Stimulated activated effector memory CD8-positive, alpha-beta T cell treated with anti-CD3 and anti-CD28 coated beads, Interleukin-12 subunit alpha, Interleukin-12 subunit beta, amount 100 ng/mL, for 72 hours (primary cell): ENCODE measurements at regions not wholly inside any gene's neighbourhood (a gene's known extent, or its start where the extent isn't known, plus 50 kb on each side); places are given as distances from the start of the nearest gene placed in this dataset.
A peak's percentile ranks its signal among the peaks of the same experiment; 100 is the strongest.

Source experiments
- ATAC-seq: fragments of 150-1000 bp; cut with Tn5 transposase; 2 replicates; pipeline ENCODE4 v1.10.0; 2021
- DNase-seq, 2 donors: peaks; one replicate each; pipeline ENCODE4 v3.0.0; 2021 to 2022; ENCODE audit warnings: low spot score in 2 of 2
- H3K27ac Mint-ChIP-seq: one replicate; pipeline ENCODE4 v1.8.0; 2022; ENCODE audit warnings: mild to moderate bottlenecking, mixed read lengths
- H3K36me3 Mint-ChIP-seq: one replicate; pipeline ENCODE4 v1.8.0; 2022; ENCODE audit warnings: mild to moderate bottlenecking, mixed read lengths
- H3K4me1 Mint-ChIP-seq: one replicate; pipeline ENCODE4 v1.8.0; 2022; ENCODE audit warnings: mixed read lengths
- H3K4me3 Mint-ChIP-seq: one replicate; pipeline ENCODE4 v1.8.0; 2022; ENCODE audit warnings: mild to moderate bottlenecking, mixed read lengths
- H3K9me3 Mint-ChIP-seq: one replicate; pipeline ENCODE4 v1.8.0; 2022; ENCODE audit warnings: mixed read lengths

- Mint-ChIP-seq H3K36me3 (no peaks in the 10 kb centered on the region), H3K4me1 (no peaks in the 10 kb centered on the region), H3K4me3 (no peak overlapping the region), H3K27ac (no peak overlapping the region), H3K9me3 (peaks cover 5% of the 10 kb centered on the region)
- ATAC-seq (no peak), DNase-seq (no peak)
Measured at GRCh38 chr5:106757672-106758071, 913.1 kb downstream of the EFNA5 start.

DNA sequence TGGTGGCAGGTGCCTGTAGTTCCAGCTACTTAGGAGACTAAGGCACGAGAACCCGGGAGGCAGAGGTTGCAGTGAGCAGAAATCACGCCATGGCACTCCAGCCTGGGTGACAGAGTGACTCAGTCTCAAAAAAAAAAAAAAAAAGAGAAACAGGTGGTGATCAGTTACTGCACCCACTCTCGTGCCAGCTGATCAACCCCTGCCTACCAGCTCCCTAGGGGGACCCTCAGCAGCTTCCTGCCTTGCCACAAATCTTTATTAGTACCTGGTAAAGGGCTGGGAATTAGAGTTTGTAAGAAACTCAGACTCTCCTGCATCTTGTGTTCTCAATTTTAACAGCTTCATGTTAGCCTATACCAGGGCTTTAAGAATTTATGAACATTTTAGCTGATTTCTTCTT is 914.9 kb downstream of the EFNA5 start:
- H3K4me3 Mint-ChIP-seq = no peak overlapping the region
- H3K4me1 Mint-ChIP-seq = no peaks in the 10 kb centered on the region
- H3K36me3 Mint-ChIP-seq = no peaks in the 10 kb centered on the region
- no peak for ATAC-seq
- no peak overlapping the region for H3K27ac Mint-ChIP-seq
- H3K9me3 Mint-ChIP-seq = no peaks in the 10 kb centered on the region
- no peak for DNase-seq

GRCh38 chr5:106755066-106755465 is 915.7 kb downstream of the EFNA5 start:
- no peak for ATAC-seq
- no peaks in the 10 kb centered on the region for H3K4me1 Mint-ChIP-seq

GRCh38 chr5:106749826-106750225 is 920.9 kb downstream of the EFNA5 start:
- H3K4me1 Mint-ChIP-seq = no peaks in the 10 kb centered on the region
- H3K9me3 Mint-ChIP-seq = peaks cover 5% of the 10 kb centered on the region
- no peaks in the 10 kb centered on the region for H3K36me3 Mint-ChIP-seq
- no peak overlapping the region for H3K27ac Mint-ChIP-seq
- no peak for ATAC-seq
- H3K4me3 Mint-ChIP-seq = no peak overlapping the region
- DNase-seq = no peak

More at GRCh38 chr5:106755066-106755465, 915.7 kb downstream of the EFNA5 start:
- Mint-ChIP-seq H3K4me3 (no peak overlapping the region), H3K27ac (no peak overlapping the region), H3K36me3 (no peaks in the 10 kb centered on the region), H3K9me3 (no peaks in the 10 kb centered on the region)
- DNase-seq = no peak

- DNase-seq (no peak), ATAC-seq (no peak)
- no peaks in the 10 kb centered on the region for H3K36me3 Mint-ChIP-seq
- no peak overlapping the region for H3K4me3 Mint-ChIP-seq
- H3K9me3 Mint-ChIP-seq = peaks cover 10% of the 10 kb centered on the region
- H3K27ac Mint-ChIP-seq = no peak overlapping the region
- no peaks in the 10 kb centered on the region for H3K4me1 Mint-ChIP-seq
Measured at GRCh38 chr5:106739127-106739526, 931.6 kb downstream of the EFNA5 start.

- Mint-ChIP-seq H3K27ac (no peak overlapping the region), H3K4me1 (no peaks in the 10 kb centered on the region), H3K9me3 (peaks cover 16% of the 10 kb centered on the region), H3K4me3 (no peak overlapping the region), H3K36me3 (no peaks in the 10 kb centered on the region)
- ATAC-seq (no peak), DNase-seq (no peak)
Measured at GRCh38 chr5:106737111-106737510, 933.6 kb downstream of the EFNA5 start.

DNA sequence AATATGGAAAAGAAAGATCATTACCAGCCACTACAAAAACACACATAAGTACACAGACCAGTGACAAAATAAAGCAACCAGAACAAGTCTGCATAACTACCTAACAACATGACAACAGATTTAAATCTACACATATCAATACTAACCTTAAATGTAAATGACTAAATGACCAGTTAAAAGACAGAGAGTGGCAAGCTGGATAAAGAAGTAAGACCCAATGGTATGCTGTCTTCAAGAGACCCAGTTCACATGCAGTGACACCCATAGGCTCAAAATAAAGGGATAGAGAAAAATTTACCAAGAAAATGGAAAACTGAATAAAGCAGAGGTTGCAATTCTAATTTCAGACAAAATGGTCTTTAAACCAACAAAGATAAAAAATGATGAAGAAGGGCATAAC is 938.1 kb downstream of the EFNA5 start:
- H3K4me1 Mint-ChIP-seq = no peaks in the 10 kb centered on the region
- H3K9me3 Mint-ChIP-seq = peaks cover 25% of the 10 kb centered on the region
- no peak for DNase-seq
- no peak overlapping the region for H3K4me3 Mint-ChIP-seq
- no peak overlapping the region for H3K27ac Mint-ChIP-seq
- no peak for ATAC-seq
- no peaks in the 10 kb centered on the region for H3K36me3 Mint-ChIP-seq

DNA sequence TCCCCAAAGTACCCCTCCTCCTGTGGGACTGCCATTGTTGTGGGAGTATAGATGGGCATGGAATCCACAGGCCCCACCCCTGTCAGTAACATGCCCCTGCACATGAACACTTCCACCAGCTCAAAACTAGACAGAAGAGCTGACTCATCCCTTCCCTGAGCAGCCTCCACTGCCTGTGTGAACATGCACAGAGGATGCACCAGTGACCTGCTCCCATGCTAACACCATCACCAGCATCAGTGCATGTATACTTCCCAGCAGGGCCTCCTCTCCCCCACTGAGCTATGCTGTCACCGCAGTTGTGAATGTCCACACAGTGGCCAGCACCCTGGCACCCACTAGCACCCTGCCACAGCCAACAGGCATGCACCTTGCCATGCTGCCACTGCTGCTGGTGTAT is 939.8 kb downstream of the EFNA5 start:
- Mint-ChIP-seq H3K9me3 (peaks cover 25% of the 10 kb centered on the region), H3K4me1 (no peaks in the 10 kb centered on the region), H3K4me3 (no peak overlapping the region), H3K36me3 (no peaks in the 10 kb centered on the region), H3K27ac (no peak overlapping the region)
- ATAC-seq (peak; percentile 21), DNase-seq (no peak)

DNA sequence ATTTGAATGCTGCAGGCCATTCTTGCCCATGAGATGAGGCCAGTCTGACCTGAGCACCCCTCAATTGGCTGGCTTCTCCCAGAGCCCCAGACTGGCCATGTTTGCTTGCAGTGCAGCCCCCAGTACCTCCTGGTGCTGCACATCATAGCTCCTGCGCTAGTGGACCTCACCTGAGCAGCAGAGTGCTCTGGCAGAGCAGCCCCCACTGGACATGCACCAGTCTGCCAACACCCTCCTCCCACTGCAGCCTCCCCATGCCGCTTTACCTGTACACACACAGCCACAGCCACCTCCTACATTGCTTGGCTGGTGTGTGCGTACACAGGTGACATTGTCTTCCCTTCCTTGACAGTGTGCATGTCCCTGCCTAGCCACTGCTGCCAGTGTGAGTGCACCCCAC is 940.2 kb downstream of the EFNA5 start:
- H3K4me3 Mint-ChIP-seq = no peak overlapping the region
- peak; percentile 37 for ATAC-seq
- H3K9me3 Mint-ChIP-seq = peaks cover 24% of the 10 kb centered on the region
- H3K4me1 Mint-ChIP-seq = no peaks in the 10 kb centered on the region
- H3K27ac Mint-ChIP-seq = no peak overlapping the region
- no peak for DNase-seq
- H3K36me3 Mint-ChIP-seq = no peaks in the 10 kb centered on the region

GRCh38 chr5:106728208-106728607 is 942.5 kb downstream of the EFNA5 start:
- Mint-ChIP-seq H3K36me3 (no peaks in the 10 kb centered on the region), H3K4me1 (no peaks in the 10 kb centered on the region), H3K4me3 (no peak overlapping the region), H3K9me3 (peaks cover 16% of the 10 kb centered on the region), H3K27ac (no peak overlapping the region)
- DNase-seq (no peak), ATAC-seq (no peak)

DNA sequence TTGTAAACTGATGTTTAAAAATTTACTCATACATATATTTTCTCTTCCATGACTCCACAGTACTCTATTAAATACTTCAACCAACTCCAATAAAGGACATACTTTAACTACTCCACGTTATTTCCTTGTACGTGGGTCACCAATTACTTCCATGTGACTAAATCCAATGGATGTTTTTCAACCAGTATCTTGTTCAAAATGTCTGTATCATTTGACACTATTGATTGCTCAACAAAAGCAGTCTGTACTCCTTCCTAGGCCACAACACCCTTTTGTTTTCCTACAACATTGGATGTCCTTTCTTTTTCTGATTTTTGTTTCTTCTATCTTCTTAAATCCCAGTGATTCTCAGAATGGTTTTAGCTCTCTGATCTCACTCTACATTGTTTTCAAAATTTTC is 943.7 kb downstream of the EFNA5 start:
- no peak overlapping the region for H3K4me3 Mint-ChIP-seq
- peaks cover 13% of the 10 kb centered on the region for H3K9me3 Mint-ChIP-seq
- H3K4me1 Mint-ChIP-seq = no peaks in the 10 kb centered on the region
- ATAC-seq = no peak
- no peaks in the 10 kb centered on the region for H3K36me3 Mint-ChIP-seq
- no peak overlapping the region for H3K27ac Mint-ChIP-seq
- no peak for DNase-seq

GRCh38 chr5:106720367-106720766 is 950.4 kb downstream of the EFNA5 start:
- ATAC-seq (no peak), DNase-seq (no peak)
- Mint-ChIP-seq H3K4me3 (no peak overlapping the region), H3K9me3 (peaks cover 5% of the 10 kb centered on the region), H3K4me1 (no peaks in the 10 kb centered on the region), H3K36me3 (no peaks in the 10 kb centered on the region), H3K27ac (no peak overlapping the region)

DNA sequence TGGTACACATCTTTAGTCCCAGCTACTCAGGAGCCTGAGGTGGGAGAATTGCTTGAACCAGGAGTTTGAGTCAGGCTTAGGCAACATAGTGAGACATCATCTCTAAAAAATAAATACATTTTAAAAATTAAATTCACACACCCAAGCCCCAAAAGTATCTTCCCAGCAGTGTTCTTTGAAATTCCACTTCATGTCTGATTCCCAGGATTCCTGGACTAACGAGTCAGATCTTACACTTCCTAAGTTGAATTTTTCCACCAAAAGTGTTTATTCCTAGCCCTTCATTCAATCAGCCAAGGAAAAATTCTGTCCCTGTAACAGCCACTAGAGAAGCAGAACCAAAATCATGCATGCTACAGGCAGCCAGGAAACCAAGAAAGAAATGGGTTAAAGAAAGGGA is 970.9 kb downstream of the EFNA5 start:
- ATAC-seq (no peak), DNase-seq (no peak)
- H3K36me3 Mint-ChIP-seq = no peaks in the 10 kb centered on the region
- no peaks in the 10 kb centered on the region for H3K4me1 Mint-ChIP-seq
- no peak overlapping the region for H3K4me3 Mint-ChIP-seq
- no peak overlapping the region for H3K27ac Mint-ChIP-seq
- H3K9me3 Mint-ChIP-seq = peaks cover 5% of the 10 kb centered on the region

DNA sequence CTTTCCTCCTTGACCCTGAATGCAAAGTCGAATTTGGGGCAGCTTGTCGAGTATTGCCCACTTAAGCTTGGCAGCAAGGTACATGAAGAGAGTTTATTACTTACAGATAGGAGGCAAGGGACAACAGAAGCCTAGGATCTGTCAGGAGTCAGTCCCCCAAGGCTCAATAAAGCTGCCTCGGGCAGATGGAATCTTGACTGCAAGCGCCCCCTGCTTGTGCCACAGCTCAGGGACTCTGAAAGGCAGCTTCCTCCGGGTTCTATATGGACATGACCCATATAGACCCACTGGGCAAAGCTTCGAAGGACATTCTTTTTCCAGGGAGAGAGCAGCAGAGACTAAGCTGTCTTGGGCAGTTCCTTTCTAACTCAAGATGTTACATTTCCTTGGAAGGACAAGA is 971.5 kb downstream of the EFNA5 start:
- ATAC-seq (no peak), DNase-seq (no peak)
- Mint-ChIP-seq H3K9me3 (peaks cover 5% of the 10 kb centered on the region), H3K4me1 (no peaks in the 10 kb centered on the region), H3K36me3 (no peaks in the 10 kb centered on the region), H3K27ac (no peak overlapping the region), H3K4me3 (no peak overlapping the region)

DNA sequence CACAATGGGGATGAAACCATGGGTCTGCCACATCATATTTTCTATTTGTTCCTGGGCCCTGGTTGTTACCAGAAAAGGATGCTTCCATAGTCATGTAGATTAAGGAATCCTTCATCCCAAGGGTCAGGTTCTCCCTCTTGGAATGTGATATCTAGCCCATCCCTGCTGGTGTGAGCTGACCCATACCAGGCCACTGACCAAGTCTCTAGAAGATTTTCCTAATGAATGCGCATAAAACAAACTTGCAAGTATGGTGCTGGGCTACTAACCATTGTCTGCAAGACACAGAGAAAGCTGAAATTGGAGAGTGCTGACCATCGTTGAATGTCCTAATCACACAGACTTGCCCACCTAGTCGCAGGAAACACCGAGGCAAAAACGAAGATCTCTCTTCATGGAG is 972.6 kb downstream of the EFNA5 start:
- DNase-seq = no peak
- H3K36me3 Mint-ChIP-seq = no peaks in the 10 kb centered on the region
- H3K9me3 Mint-ChIP-seq = peaks cover 5% of the 10 kb centered on the region
- H3K27ac Mint-ChIP-seq = no peak overlapping the region
- no peak for ATAC-seq
- no peaks in the 10 kb centered on the region for H3K4me1 Mint-ChIP-seq
- no peak overlapping the region for H3K4me3 Mint-ChIP-seq

- no peaks in the 10 kb centered on the region for H3K36me3 Mint-ChIP-seq
- DNase-seq (no peak), ATAC-seq (no peak)
- no peaks in the 10 kb centered on the region for H3K9me3 Mint-ChIP-seq
- no peak overlapping the region for H3K27ac Mint-ChIP-seq
- no peak overlapping the region for H3K4me3 Mint-ChIP-seq
- H3K4me1 Mint-ChIP-seq = no peaks in the 10 kb centered on the region
Measured at GRCh38 chr5:106691701-106692100, 979.0 kb downstream of the EFNA5 start.

DNA sequence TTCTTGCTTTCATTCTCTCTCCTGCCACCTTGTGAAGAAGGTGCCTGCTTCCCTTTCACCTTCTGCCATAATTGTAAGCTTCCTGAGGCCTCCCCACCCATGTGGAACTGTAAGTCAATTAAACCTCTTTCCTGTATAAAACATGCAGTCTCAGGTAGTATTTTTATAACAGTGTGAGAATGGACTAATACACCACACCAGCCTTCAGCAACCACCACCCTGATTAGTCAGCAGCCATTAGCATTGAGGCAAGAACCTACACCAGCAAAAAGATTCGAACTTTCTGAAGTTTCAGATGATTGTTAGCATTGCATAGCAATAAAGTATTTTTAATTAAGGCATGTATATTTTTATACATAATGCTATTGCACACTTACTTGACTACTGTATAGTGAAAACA is 980.2 kb downstream of the EFNA5 start:
- Mint-ChIP-seq H3K9me3 (no peaks in the 10 kb centered on the region), H3K27ac (no peak overlapping the region), H3K4me3 (no peak overlapping the region), H3K4me1 (no peaks in the 10 kb centered on the region), H3K36me3 (no peaks in the 10 kb centered on the region)
- ATAC-seq = no peak
- DNase-seq = no peak
